NCI-H187 (cell line): ENCODE measurements at regions not wholly inside any gene's neighbourhood (a gene's known extent, or its start where the extent isn't known, plus 50 kb on each side); places are given as distances from the start of the nearest gene placed in this dataset.
"Not testable (repeated sequence)": the region's sequence is repeated elsewhere in the genome, so short reads cannot be mapped to it uniquely, and the experiment has no call there.

ENCODE experiments used
- DNase-seq, 2 experiments: peaks; one replicate each; lab custom pipeline; 2025; lab: John Stamatoyannopoulos, UW

DNA sequence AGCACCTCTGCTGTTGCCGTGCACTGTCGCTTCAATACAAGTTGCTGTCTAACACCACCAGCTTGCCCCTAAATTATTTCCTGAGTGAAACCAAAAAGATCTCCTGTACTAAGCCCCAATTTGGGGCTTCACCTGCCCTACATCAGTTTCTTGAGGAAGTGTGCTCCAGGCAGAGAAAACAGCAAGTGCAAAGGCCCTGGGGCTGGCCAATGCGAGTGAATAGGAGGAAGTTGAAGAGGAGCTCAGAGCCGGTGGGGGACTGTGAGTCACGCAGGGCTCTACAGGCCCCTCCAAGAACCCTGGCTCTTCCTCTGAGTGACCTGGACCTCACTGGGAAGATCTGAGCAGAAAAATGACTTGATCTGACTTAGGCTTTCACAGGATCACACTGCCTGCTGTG lies 117.2 kb downstream of the IPO8 start:
- no peak for DNase-seq

DNA sequence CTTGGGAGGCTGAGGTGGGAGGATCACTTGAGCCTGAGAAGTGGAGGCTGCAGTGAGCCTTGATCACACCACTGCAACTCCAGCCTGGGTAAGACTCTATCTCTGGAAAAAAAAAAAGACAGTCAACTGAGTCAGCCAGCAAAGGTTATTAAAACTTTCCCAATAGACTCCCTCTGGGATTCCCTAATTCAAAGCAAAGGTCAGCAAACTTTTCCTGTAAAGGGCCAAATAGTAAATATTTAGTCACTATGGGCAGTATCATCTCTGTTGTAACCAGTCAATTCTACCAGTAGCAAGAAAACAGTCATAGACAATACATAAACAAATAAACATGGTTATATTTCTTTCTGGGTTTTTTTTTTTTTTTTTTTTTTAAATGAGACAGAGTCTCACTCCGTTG lies 122.5 kb downstream of the IPO8 start:
- no peak for DNase-seq

GRCh38 chr12:30570211-30570890 lies 125.3 kb downstream of the IPO8 start:
- no peak for DNase-seq

DNA sequence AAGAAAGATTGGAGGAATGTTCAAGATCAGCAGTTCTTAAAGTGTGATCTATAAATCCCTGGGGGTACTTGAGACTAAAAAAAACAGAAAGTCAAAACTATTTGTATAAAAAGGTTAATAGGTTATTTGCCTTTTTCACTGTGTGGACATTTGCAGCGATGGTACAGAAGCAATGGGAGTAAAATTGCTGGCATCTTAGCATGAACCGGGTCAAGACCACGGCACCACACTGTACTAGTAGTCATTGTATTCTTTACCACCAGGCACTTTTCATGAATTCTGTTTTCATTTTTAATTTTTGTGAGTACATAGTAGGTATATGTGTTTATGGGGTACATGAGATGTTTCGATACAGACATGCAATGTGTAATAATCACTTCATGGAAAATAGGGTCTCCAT lies 126.2 kb downstream of the IPO8 start:
- DNase-seq, result no peak

DNA sequence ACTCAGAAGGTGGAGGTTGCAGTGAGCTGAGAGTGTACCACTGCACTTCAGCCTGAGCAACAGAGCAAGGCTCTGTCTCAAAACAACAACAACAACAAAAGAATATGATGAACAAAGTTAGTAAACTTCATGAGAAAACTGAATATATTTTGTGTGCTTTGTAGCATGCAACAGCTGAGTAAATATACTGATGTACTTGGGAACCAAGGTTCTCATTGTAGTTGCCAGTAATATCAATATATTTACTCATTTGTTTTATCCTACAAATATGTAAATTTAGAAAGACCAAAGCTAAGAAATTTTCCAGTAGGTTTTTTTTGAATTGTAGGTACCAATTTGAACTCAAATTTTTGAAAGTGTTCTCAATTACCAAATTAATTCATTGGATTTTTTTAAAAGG lies 127.2 kb downstream of the IPO8 start:
- no peak for DNase-seq

GRCh38 chr12:30567082-30567481 lies 128.6 kb downstream of the IPO8 start:
- no peak for DNase-seq

DNA sequence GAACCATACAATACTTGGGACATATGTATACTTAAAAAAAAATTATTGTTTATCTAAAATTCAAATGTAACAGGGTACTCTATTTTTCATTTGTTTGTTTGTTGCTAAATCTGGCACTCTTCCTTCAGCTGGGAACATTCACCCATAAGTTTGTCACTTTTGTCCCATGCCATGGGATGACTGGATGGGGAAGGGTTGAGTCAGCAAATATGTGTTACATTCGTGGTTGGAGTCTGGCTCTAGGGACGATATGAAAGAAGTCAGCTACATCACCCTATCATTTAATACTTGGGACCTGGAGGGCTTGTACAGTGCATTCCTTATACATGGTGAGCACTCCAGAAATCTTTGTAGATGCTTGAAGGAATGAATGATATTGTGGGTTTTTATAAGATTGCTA lies 131.3 kb downstream of the IPO8 start:
- no peak for DNase-seq

DNA sequence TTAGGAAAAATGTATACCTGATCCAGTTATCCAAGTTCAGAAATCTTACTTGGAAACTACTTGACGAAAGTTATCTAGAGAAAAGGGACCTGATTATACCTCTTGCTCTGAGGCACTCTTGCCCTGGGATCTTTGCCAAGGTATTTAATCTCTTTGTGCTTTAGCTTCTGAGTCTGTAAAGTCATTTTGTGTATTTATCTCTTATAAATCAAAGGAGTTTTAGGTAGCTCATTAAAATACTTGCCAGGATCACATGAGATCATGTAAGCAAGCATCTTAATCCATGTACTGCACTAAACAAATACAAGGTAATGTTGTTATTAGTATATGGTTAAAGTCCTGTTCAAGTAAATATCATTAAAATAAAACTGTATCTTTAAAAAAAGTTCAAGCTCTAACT lies 147.5 kb downstream of the IPO8 start:
- no peak for DNase-seq

- no peak for DNase-seq
Observed at GRCh38 chr12:30546121-30546520, 149.5 kb downstream of the IPO8 start.

- not testable (repeated sequence) for DNase-seq
Observed at GRCh38 chr12:30544704-30545103, 151.0 kb downstream of the IPO8 start.

GRCh38 chr12:30537228-30537627 lies 158.4 kb downstream of the IPO8 start:
- DNase-seq, result no peak

DNA sequence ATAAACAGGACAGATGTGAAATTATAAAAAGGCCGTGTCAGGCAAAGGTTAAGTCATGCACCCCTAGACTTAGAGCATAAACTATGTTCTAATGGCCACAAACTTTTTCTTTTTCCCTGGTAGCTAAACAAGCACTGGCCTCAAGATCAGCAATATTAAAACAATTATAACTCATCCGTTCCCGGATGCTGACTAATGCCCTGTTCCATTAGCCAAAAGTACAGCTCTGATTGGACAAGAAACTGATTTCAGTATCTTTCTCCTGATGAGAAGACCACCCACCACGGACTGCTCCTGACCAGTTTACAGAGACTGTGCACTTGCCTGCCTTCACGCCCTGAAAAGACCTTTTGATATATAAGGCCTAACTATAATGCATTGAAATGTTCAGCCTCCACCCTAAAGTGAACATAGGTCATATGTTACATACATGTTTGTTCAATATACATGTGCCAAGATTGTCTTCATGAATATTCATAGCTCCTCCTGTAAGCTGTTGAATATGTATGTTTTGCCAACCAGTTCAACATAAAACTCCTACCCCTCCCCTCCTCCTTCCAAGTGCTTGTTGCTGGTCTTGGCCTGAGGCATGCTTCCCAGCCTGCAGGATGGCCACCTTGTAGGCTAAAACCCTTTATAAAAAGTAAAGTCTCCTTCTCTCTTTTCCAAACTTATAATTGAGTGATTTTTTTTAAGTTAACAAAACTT lies 162.0 kb downstream of the IPO8 start:
- DNase-seq, result no peak

DNA sequence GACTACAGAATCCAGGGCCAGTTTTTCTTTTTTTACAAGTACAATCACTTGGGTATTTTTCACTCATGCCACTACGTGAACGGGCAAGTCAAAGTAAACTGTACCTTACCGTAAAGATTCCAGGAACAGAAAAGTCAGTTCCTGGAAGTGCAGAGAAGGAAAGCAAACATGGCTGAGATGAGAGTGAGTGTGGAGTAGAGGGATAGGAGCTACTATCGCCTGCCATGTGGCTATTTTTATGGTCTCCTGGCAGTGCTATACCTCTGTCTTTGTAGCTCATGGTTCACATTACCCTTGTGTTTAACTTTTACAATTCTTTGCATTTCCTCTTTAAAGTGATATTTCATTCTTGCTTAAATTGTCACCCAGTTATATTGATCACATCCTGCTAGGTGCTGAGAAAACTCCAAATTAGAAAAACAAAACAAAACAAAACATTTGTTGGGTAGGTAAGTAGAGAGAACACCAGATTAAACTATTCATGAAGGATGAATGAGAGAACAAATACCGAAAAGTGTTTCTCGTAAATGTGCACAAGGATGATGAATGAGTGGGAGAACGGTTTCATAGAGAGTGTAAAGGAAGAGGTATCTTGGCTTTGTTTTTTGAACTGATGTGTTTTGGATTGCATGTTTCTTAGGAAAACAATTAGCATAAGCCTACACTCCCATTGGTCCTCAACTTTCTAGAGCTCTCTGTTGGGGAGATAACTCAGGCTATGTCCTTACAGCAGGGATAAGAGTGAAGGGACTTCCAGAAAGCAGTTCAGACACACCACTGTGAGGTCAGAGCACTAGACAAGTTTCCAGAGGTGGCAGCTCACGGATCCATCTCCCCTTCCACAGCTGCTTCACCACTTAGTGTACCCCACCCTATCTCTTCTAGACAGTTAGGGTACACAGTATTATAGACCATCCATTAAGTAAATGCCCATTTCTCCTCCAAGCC lies 163.7 kb downstream of the IPO8 start:
- no peak for DNase-seq

- no peak for DNase-seq
Observed at GRCh38 chr12:30529489-30530269, 166.0 kb downstream of the IPO8 start.

- no peak for DNase-seq
Observed at GRCh38 chr12:30525171-30525570, 170.5 kb downstream of the IPO8 start.

- not testable (repeated sequence) for DNase-seq
Observed at GRCh38 chr12:30520285-30520684, 175.4 kb downstream of the IPO8 start.

- DNase-seq, result no peak
Observed at GRCh38 chr12:30519535-30519934, 176.1 kb downstream of the IPO8 start.

DNA sequence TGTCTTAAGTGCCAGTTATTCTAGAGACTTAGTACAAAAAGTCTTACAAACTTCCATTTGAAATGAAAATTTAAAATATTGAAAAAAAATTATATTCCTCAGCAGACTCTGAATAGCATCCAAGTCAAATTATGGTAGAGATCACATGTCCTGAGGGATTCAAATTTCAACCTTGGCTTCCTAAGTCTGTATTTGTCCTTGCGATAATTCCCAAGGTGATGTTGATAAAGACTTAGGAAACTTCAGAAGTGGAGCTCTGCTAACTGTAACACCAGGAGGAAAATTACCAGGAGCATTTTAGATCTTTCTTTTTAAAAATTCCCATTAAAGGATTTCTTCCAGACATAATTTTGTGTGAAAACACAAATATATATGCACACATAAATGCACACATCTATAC lies 178.3 kb downstream of the IPO8 start:
- DNase-seq, result no peak

GRCh38 chr12:30515351-30515750 lies 180.3 kb downstream of the IPO8 start:
- no peak for DNase-seq

DNA sequence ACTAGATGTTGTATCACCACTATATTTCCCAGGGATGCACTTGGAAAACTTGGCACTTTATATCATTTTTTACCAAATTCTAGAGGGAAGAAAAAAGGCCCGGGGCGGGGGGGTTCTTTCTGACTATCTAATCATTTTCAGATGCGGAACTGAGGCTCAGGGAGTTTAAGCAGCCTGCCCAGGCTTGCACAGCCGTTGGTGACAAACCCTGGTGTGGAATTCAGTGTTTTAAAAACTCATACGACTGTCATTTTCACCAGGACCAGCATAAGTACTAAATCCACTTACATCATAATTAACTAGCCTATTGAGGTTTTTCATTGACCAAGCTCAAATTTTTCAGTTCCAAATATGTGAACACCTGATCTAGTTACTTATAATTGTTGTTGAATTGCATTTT lies 181.0 kb downstream of the IPO8 start:
- DNase-seq, result no peak

DNA sequence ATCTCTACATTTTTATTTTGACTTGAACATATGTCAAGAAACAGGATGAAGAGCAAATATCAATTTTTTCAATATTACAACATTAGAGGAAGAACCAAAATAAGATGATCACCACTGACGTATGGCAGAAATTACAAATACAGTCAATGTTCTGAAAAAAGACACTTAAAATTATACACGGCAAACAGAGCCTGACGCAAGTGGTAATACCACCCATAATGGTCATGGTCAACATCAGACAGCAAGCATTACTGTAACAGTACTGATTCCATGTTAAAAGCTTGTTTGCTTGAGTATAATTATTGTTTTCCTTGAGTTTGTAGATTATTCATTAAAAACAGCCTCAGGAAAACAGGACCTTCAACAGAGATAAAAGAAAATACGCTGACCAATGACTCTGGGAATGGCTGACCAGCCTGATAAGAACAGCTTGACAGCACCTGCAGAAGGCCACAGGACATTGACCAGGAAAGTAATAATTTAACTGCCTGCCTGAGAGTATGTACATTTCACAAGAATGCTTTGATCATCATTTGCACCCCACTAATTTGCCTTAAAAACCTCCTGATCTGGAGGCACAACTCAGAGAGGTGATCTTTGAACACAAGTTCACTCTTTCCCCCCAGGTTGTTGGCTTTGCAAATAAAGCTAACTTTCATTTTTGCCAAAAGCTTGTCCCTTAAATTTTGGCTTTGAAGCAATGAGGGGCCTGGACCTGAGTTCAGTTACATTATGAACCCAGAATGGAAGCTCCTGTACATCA lies 187.3 kb downstream of the IPO8 start:
- no peak for DNase-seq
